PC-9 (cell line): ENCODE measurements at regions not wholly inside any gene's neighbourhood (a gene's known extent, or its start where the extent isn't known, plus 50 kb on each side); places are given as distances from the start of the nearest gene placed in this dataset.

Experiments
- BruUV-seq: library from RNA; stranded (reverse); fragments of 400-500 nt; replicated peaks from 2 replicates; lab custom pipeline; 2021; lab: Mats Ljungman, UMichigan
- CTCF ChIA-PET: fragments of 300-600 bp; sonication (Branson Sonifier 250); formaldehyde crosslinking; loops from one replicate; lab custom pipeline; 2022; ENCODE audit warnings: antibody characterized with exemption; lab: Charles Lee
- POLR2A ChIA-PET: fragments of 300-600 bp; sonication (Branson Sonifier 250); formaldehyde crosslinking; loops from one replicate; lab custom pipeline; 2022; ENCODE audit warnings: antibody characterized with exemption; ENCODE audit not compliant: unreplicated experiment; lab: Charles Lee
- DNase-seq, 2 experiments: peaks; one replicate each; pipeline versions ENCODE4 v3.0.0 to v3.0.0-alpha.2; 2015 to 2022; ENCODE audit warnings: mixed read lengths in 1 of 2
- H2AFZ ChIP-seq: fragments of 200-600 bp; sonication (generic); 2 replicates; pipeline ENCODE4 v1.8.1; 2017; ENCODE audit warnings: antibody characterized with exemption
- H3F3A ChIP-seq: fragments of 200-600 bp; sonication (generic); 2 replicates; pipeline ENCODE4 v1.8.1; 2017; ENCODE audit warnings: antibody characterized with exemption, mild to moderate bottlenecking, low read depth; ENCODE audit not compliant: insufficient read depth
- H3K27ac ChIP-seq: fragments of 200-600 bp; sonication (generic); 2 replicates; pipeline ENCODE4 v1.6.1; 2016; ENCODE audit warnings: mixed run types
- H3K27me3 ChIP-seq: fragments of 200-600 bp; sonication (generic); 2 replicates; pipeline ENCODE4 v1.6.1; 2016; ENCODE audit warnings: low read depth, mixed run types; ENCODE audit not compliant: insufficient read depth
- H3K36me3 ChIP-seq: fragments of 200-600 bp; sonication (generic); 2 replicates; pipeline ENCODE4 v1.6.1; 2016; ENCODE audit warnings: low read depth, mixed run types
- H3K4me1 ChIP-seq: fragments of 200-600 bp; sonication (generic); replicated peaks from 2 replicates; pipeline ENCODE4 v1.6.1; 2016; ENCODE audit warnings: mixed run types; ENCODE audit not compliant: insufficient read depth
- H3K4me2 ChIP-seq: fragments of 200-600 bp; sonication (generic); 2 replicates; pipeline ENCODE4 v1.6.1; 2017; ENCODE audit warnings: mixed run types
- H3K4me3 ChIP-seq: fragments of 200-600 bp; sonication (generic); 2 replicates; pipeline ENCODE4 v1.6.1; 2016; ENCODE audit warnings: mixed run types
- H3K79me2 ChIP-seq: fragments of 200-600 bp; sonication (generic); 2 replicates; pipeline ENCODE4 v1.6.1; 2017; ENCODE audit warnings: low read depth, mixed run types
- H3K9me2 ChIP-seq: fragments of 200-600 bp; sonication (generic); 2 replicates; pipeline ENCODE4 v1.8.1; 2017; ENCODE audit warnings: mild to moderate bottlenecking; ENCODE audit not compliant: insufficient read depth
- H3K9me3 ChIP-seq: fragments of 200-600 bp; sonication (generic); 2 replicates; pipeline ENCODE4 v1.8.1; 2016; ENCODE audit warnings: low read depth; ENCODE audit not compliant: insufficient read depth
- H4K20me1 ChIP-seq: fragments of 200-600 bp; sonication (generic); 2 replicates; pipeline ENCODE4 v1.8.1; 2017; ENCODE audit not compliant: insufficient read depth
- CTCF ChIP-seq: fragments of 200-600 bp; sonication (generic); conservative IDR thresholded peaks from 2 replicates; pipeline ENCODE4 v1.6.1; 2017; ENCODE audit warnings: mixed run types, antibody characterized with exemption, mild to moderate bottlenecking, moderate library complexity
- EZH2 ChIP-seq: fragments of 200-600 bp; sonication (generic); IDR thresholded peaks from 2 replicates; pipeline ENCODE4 v1.8.0; 2017; ENCODE audit warnings: antibody characterized with exemption, low read depth
- intact Hi-C: fragments of 100-400 bp; cut with micrococcal nuclease; formaldehyde crosslinking; loops from one replicate; pipeline ENCODE4 v1.10.0; 2022; ENCODE audit not compliant: unreplicated experiment

- no peak overlapping the region for H3K4me3 ChIP-seq
- no peak overlapping the region for H2AFZ ChIP-seq
- H3K79me2 ChIP-seq, result no peaks in the 10 kb centered on the region
- H4K20me1 ChIP-seq, result no peaks in the 10 kb centered on the region
- no peaks in the 10 kb centered on the region for H3K27me3 ChIP-seq
- no peak for TF ChIP-seq CTCF
- TF ChIP-seq EZH2, result no peak
- DNase-seq, result no peak
- H3F3A ChIP-seq, result no peaks in the 10 kb centered on the region
- POLR2A ChIA-PET, result no interaction called here
- BruUV-seq, result no TSS peak
- no peaks in the 10 kb centered on the region for H3K9me3 ChIP-seq
- CTCF ChIA-PET, result no interaction called here
- H3K4me1 ChIP-seq, result no peaks in the 10 kb centered on the region
- no peak overlapping the region for H3K4me2 ChIP-seq
- H3K9me2 ChIP-seq, result no peaks in the 10 kb centered on the region
- H3K27ac ChIP-seq, result no peak overlapping the region
- intact Hi-C loops, result no loop called here
- H3K36me3 ChIP-seq, result no peaks in the 10 kb centered on the region
These were observed 152.1 kb downstream of the AXIN2 start for GRCh38 chr17:65409381-65409780.

DNA sequence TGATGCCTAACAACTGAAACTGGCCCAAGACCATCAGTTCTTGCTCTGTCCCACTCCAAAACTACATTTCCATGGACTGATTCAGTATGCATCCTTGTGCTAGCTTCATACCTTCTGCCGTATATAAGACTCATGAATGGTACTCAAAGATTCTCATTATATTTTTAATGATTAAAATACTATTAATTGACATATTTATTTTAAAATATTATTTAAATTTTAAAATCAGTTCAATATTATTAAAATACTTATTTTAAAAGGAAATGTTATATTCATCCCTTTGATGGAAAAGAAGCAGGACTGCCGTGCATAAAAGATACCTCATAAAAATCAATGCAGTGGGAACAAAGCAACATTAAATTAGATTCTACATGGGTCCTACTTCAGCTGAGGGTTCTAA lies 153.4 kb downstream of the AXIN2 start:
- H3K9me2 ChIP-seq, result no peaks in the 10 kb centered on the region
- no peak overlapping the region for H3K4me3 ChIP-seq
- no peak overlapping the region for H3K4me2 ChIP-seq
- POLR2A ChIA-PET, result no interaction called here
- TF ChIP-seq CTCF, result no peak
- no peak for TF ChIP-seq EZH2
- H3K27ac ChIP-seq, result no peak overlapping the region
- H3K9me3 ChIP-seq, result no peaks in the 10 kb centered on the region
- intact Hi-C loops, result no loop called here
- H3K36me3 ChIP-seq, result no peaks in the 10 kb centered on the region
- no peaks in the 10 kb centered on the region for H4K20me1 ChIP-seq
- no peaks in the 10 kb centered on the region; the same call in 1 of the 2 replicates for H3F3A ChIP-seq
- no peaks in the 10 kb centered on the region for H3K27me3 ChIP-seq
- CTCF ChIA-PET, result no interaction called here
- no peak overlapping the region for H2AFZ ChIP-seq
- BruUV-seq, result no TSS peak
- H3K79me2 ChIP-seq, result no peaks in the 10 kb centered on the region
- H3K4me1 ChIP-seq, result no peaks in the 10 kb centered on the region
- no peak for DNase-seq

DNA sequence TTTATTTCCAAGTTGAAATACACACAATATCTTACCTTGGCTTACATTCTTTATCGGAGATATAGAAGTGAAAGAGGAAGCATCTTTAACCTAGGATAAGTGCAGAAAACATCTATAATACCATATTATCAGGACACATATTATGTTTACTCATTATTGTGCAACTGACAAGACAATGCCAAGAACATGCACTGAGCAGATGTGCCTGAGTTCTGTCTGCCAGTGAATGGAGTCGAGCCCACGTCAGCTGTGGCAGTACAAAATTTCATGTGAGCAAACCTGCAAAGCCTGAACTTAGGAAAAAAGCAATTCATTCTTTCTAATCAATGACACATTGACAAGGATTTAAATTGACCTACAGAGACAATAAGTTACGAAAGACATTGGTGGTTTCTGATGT lies 154.4 kb downstream of the AXIN2 start:
- Histone ChIP-seq H3K27ac (no peak overlapping the region), H3K4me2 (no peak overlapping the region), H3K27me3 (no peaks in the 10 kb centered on the region), H3K36me3 (no peaks in the 10 kb centered on the region), H4K20me1 (no peaks in the 10 kb centered on the region), H3K9me3 (no peaks in the 10 kb centered on the region), H3K79me2 (no peaks in the 10 kb centered on the region), H3F3A (no peaks in the 10 kb centered on the region; the same call in 1 of the 2 replicates), H3K4me1 (no peaks in the 10 kb centered on the region), H2AFZ (no peak overlapping the region), H3K9me2 (no peaks in the 10 kb centered on the region), H3K4me3 (no peak overlapping the region)
- no TSS peak for BruUV-seq
- intact Hi-C loops, result no loop called here
- ChIA-PET POLR2A (no interaction called here), CTCF (no interaction called here)
- DNase-seq, result no peak
- TF ChIP-seq CTCF (no peak), EZH2 (no peak)
